ENCODE measurements at regions not wholly inside any gene's neighbourhood (a gene's known extent, or its start where the extent isn't known, plus 50 kb on each side); places are given as distances from the start of the nearest gene placed in this dataset.

GRCh38 chr12:116628450-116628793, 69.2 kb downstream of the MAP1LC3B2 start:
- TF ChIP-seq CTCF (IDR thresholded peaks at IDR 0.05): no peak
- TF ChIP-seq ZFX (IDR thresholded peaks at IDR 0.05; ENCODE audit: borderline replicate concordance): no peak

Data from 22Rv1 (cell line).